ENCODE measurements at regions not wholly inside any gene's neighbourhood (a gene's known extent, or its start where the extent isn't known, plus 50 kb on each side); places are given as distances from the start of the nearest gene placed in this dataset.

GRCh38 chr2:176388861-176389260 is 119.6 kb downstream of the MTX2 start:
- Mint-ChIP-seq H3K4me1 (no peaks in the 10 kb centered on the region), H3K27me3 (peaks cover 15 to 58% of the 10 kb centered on the region in 2 donors), H3K36me3 (no peaks in the 10 kb centered on the region), H3K27ac (peak overlapping the region in 1 of 8 donors; percentile 7), H3K9me3 (peaks cover 0 to 3% (median 0%) of the 10 kb centered on the region in 5 donors), H3K4me3 (no peak overlapping the region)
- no peak for DNase-seq
- Histone ChIP-seq H3K9me3 (ENCODE audit: low read length) (no peaks in the 10 kb centered on the region), H3K27me3 (ENCODE audit: insufficient read depth, low read length, poor library complexity, severe bottlenecking) (no peaks in the 10 kb centered on the region), H3K4me1 (ENCODE audit: insufficient read depth, low read length) (no peaks in the 10 kb centered on the region), H3K27ac (ENCODE audit: low read depth, low read length) (no peak overlapping the region), H3K4me3 (ENCODE audit: low read length) (no peak overlapping the region), H3K36me3 (ENCODE audit: insufficient read depth, low read length) (no peaks in the 10 kb centered on the region)
- POLR2A ChIA-PET: no interaction called here
- CTCF ChIA-PET: no interaction called here

- H3K4me3 ChIP-seq (ENCODE audit: low read length): no peak overlapping the region
- H3K36me3 ChIP-seq (ENCODE audit: insufficient read depth, low read length): no peaks in the 10 kb centered on the region
- no peaks in the 10 kb centered on the region for H3K4me1 Mint-ChIP-seq
- H3K27me3 ChIP-seq (ENCODE audit: insufficient read depth, low read length, poor library complexity, severe bottlenecking): no peaks in the 10 kb centered on the region
- no peaks in the 10 kb centered on the region for H3K4me1 ChIP-seq (ENCODE audit: insufficient read depth, low read length)
- peaks cover 0 to 3% (median 0%) of the 10 kb centered on the region in 5 donors for H3K9me3 Mint-ChIP-seq
- H3K27me3 Mint-ChIP-seq: peaks cover 9 to 50% of the 10 kb centered on the region in 2 donors
- no peak overlapping the region for H3K4me3 Mint-ChIP-seq
- POLR2A ChIA-PET: no interaction called here
- no peak overlapping the region for H3K27ac ChIP-seq (ENCODE audit: low read depth, low read length)
- DNase-seq: no peak
- no peak overlapping the region for H3K27ac Mint-ChIP-seq
- CTCF ChIA-PET: no interaction called here
- no peaks in the 10 kb centered on the region for H3K9me3 ChIP-seq (ENCODE audit: low read length)
- H3K36me3 Mint-ChIP-seq: no peaks in the 10 kb centered on the region
Measured at GRCh38 chr2:176390276-176391147, 121.3 kb downstream of the MTX2 start.

GRCh38 chr2:176391148-176391419 is 121.8 kb downstream of the MTX2 start:
- Histone ChIP-seq H3K27ac (ENCODE audit: low read depth, low read length) (no peak overlapping the region), H3K36me3 (ENCODE audit: insufficient read depth, low read length) (no peaks in the 10 kb centered on the region), H3K4me3 (ENCODE audit: low read length) (no peak overlapping the region), H3K4me1 (ENCODE audit: insufficient read depth, low read length) (no peaks in the 10 kb centered on the region), H3K27me3 (ENCODE audit: insufficient read depth, low read length, poor library complexity, severe bottlenecking) (no peaks in the 10 kb centered on the region), H3K9me3 (ENCODE audit: low read length) (no peaks in the 10 kb centered on the region)
- ChIA-PET CTCF (no interaction called here), POLR2A (no interaction called here)
- no peak overlapping the region for H3K4me3 Mint-ChIP-seq
- DNase-seq: no peak
- H3K4me1 Mint-ChIP-seq: no peaks in the 10 kb centered on the region
- H3K27me3 Mint-ChIP-seq: peaks cover 9 to 49% of the 10 kb centered on the region in 2 donors
- peaks cover 0 to 3% (median 0%) of the 10 kb centered on the region in 5 donors for H3K9me3 Mint-ChIP-seq
- H3K27ac Mint-ChIP-seq: no peak overlapping the region
- no peaks in the 10 kb centered on the region for H3K36me3 Mint-ChIP-seq

- POLR2A ChIA-PET: no interaction called here
- CTCF ChIA-PET: no interaction called here
- H3K36me3 Mint-ChIP-seq: no peaks in the 10 kb centered on the region
- peaks cover 5 to 48% of the 10 kb centered on the region in 2 donors for H3K27me3 Mint-ChIP-seq
- Histone ChIP-seq H3K36me3 (ENCODE audit: insufficient read depth, low read length) (no peaks in the 10 kb centered on the region), H3K27me3 (ENCODE audit: insufficient read depth, low read length, poor library complexity, severe bottlenecking) (no peaks in the 10 kb centered on the region), H3K4me1 (ENCODE audit: insufficient read depth, low read length) (no peaks in the 10 kb centered on the region), H3K27ac (ENCODE audit: low read depth, low read length) (no peak overlapping the region), H3K4me3 (ENCODE audit: low read length) (no peak overlapping the region), H3K9me3 (ENCODE audit: low read length) (no peaks in the 10 kb centered on the region)
- no peak for DNase-seq
- H3K4me3 Mint-ChIP-seq: no peak overlapping the region
- H3K27ac Mint-ChIP-seq: no peak overlapping the region
- H3K9me3 Mint-ChIP-seq: peaks cover 0 to 3% (median 0%) of the 10 kb centered on the region in 5 donors
- H3K4me1 Mint-ChIP-seq: no peaks in the 10 kb centered on the region
Measured at GRCh38 chr2:176392249-176392648, 123.0 kb downstream of the MTX2 start.

- Histone ChIP-seq H3K27ac (ENCODE audit: low read depth, low read length) (no peak overlapping the region), H3K9me3 (ENCODE audit: low read length) (no peaks in the 10 kb centered on the region), H3K36me3 (ENCODE audit: insufficient read depth, low read length) (no peaks in the 10 kb centered on the region), H3K4me3 (ENCODE audit: low read length) (no peak overlapping the region), H3K4me1 (ENCODE audit: insufficient read depth, low read length) (no peaks in the 10 kb centered on the region), H3K27me3 (ENCODE audit: insufficient read depth, low read length, poor library complexity, severe bottlenecking) (no peaks in the 10 kb centered on the region)
- ChIA-PET CTCF (no interaction called here), POLR2A (no interaction called here)
- DNase-seq: no peak
- H3K4me3 Mint-ChIP-seq: no peak overlapping the region
- no peak overlapping the region for H3K27ac Mint-ChIP-seq
- H3K4me1 Mint-ChIP-seq: no peaks in the 10 kb centered on the region
- no peaks in the 10 kb centered on the region for H3K36me3 Mint-ChIP-seq
- peaks cover 0 to 3% (median 0%) of the 10 kb centered on the region in 5 donors for H3K9me3 Mint-ChIP-seq
- H3K27me3 Mint-ChIP-seq: peaks cover 2 to 48% of the 10 kb centered on the region in 2 donors
Measured at GRCh38 chr2:176392744-176393414, 123.6 kb downstream of the MTX2 start.

- no peaks in the 10 kb centered on the region for H3K9me3 ChIP-seq (ENCODE audit: low read length)
- Mint-ChIP-seq H3K4me1 (no peaks in the 10 kb centered on the region), H3K4me3 (no peak overlapping the region), H3K9me3 (no peaks in the 10 kb centered on the region), H3K27ac (no peak overlapping the region), H3K27me3 (peaks cover 1 to 49% of the 10 kb centered on the region in 2 donors), H3K36me3 (no peaks in the 10 kb centered on the region)
- no peak for DNase-seq
- H3K4me3 ChIP-seq (ENCODE audit: low read length): no peak overlapping the region
- ChIA-PET CTCF (no interaction called here), POLR2A (no interaction called here)
- no peaks in the 10 kb centered on the region for H3K4me1 ChIP-seq (ENCODE audit: insufficient read depth, low read length)
- no peak overlapping the region for H3K27ac ChIP-seq (ENCODE audit: low read depth, low read length)
- H3K27me3 ChIP-seq (ENCODE audit: insufficient read depth, low read length, poor library complexity, severe bottlenecking): no peaks in the 10 kb centered on the region
- H3K36me3 ChIP-seq (ENCODE audit: insufficient read depth, low read length): no peaks in the 10 kb centered on the region
Measured at GRCh38 chr2:176395273-176395854, 126.1 kb downstream of the MTX2 start.

GRCh38 chr2:176398243-176399073 is 129.2 kb downstream of the MTX2 start:
- CTCF ChIA-PET: no interaction called here
- no peaks in the 10 kb centered on the region for H3K4me1 Mint-ChIP-seq
- POLR2A ChIA-PET: no interaction called here
- no peak overlapping the region for H3K27ac Mint-ChIP-seq
- H3K27ac ChIP-seq (ENCODE audit: low read depth, low read length): no peak overlapping the region
- H3K27me3 Mint-ChIP-seq: peaks cover 0 to 57% of the 10 kb centered on the region in 2 donors
- no peak overlapping the region for H3K4me3 ChIP-seq (ENCODE audit: low read length)
- H3K4me1 ChIP-seq (ENCODE audit: insufficient read depth, low read length): no peaks in the 10 kb centered on the region
- H3K27me3 ChIP-seq (ENCODE audit: insufficient read depth, low read length, poor library complexity, severe bottlenecking): no peaks in the 10 kb centered on the region
- H3K9me3 Mint-ChIP-seq: no peaks in the 10 kb centered on the region
- no peaks in the 10 kb centered on the region for H3K36me3 ChIP-seq (ENCODE audit: insufficient read depth, low read length)
- H3K36me3 Mint-ChIP-seq: no peaks in the 10 kb centered on the region
- H3K9me3 ChIP-seq (ENCODE audit: low read length): no peaks in the 10 kb centered on the region
- DNase-seq: no peak
- no peak overlapping the region for H3K4me3 Mint-ChIP-seq

- Histone ChIP-seq H3K27ac (ENCODE audit: low read depth, low read length) (no peak overlapping the region), H3K27me3 (ENCODE audit: insufficient read depth, low read length, poor library complexity, severe bottlenecking) (no peaks in the 10 kb centered on the region), H3K36me3 (ENCODE audit: insufficient read depth, low read length) (no peaks in the 10 kb centered on the region), H3K4me3 (ENCODE audit: low read length) (no peak overlapping the region), H3K4me1 (ENCODE audit: insufficient read depth, low read length) (no peaks in the 10 kb centered on the region), H3K9me3 (ENCODE audit: low read length) (no peaks in the 10 kb centered on the region)
- Mint-ChIP-seq H3K4me3 (no peak overlapping the region), H3K4me1 (no peaks in the 10 kb centered on the region), H3K27ac (no peak overlapping the region), H3K36me3 (no peaks in the 10 kb centered on the region), H3K9me3 (no peaks in the 10 kb centered on the region), H3K27me3 (peaks cover 0 to 60% of the 10 kb centered on the region in 2 donors)
- POLR2A ChIA-PET: no interaction called here
- no peak for DNase-seq
- CTCF ChIA-PET: no interaction called here
Measured at GRCh38 chr2:176399074-176399598, 129.9 kb downstream of the MTX2 start.
